ENCODE measurements at regions not wholly inside any gene's neighbourhood (a gene's known extent, or its start where the extent isn't known, plus 50 kb on each side); places are given as distances from the start of the nearest gene placed in this dataset.

- TF ChIP-seq CTCF (IDR thresholded peaks at IDR 0.05) (no peak), POLR2A (IDR thresholded peaks at IDR 0.05) (no peak), EP300 (IDR thresholded peaks at IDR 0.05) (no peak), POLR2AphosphoS5 (IDR thresholded peaks at IDR 0.05) (no peak)
These were observed 88.6 kb upstream of the ID2 start for GRCh38 chr2:8593243-8593642.
